MM.1S (cell line): ENCODE measurements at regions not wholly inside any gene's neighbourhood (a gene's known extent, or its start where the extent isn't known, plus 50 kb on each side); places are given as distances from the start of the nearest gene placed in this dataset.

Experiments
- CTCF ChIP-seq: fragments of 300-600 bp; sonication (generic); IDR thresholded peaks from 2 replicates; pipeline ENCODE4 v1.5.1; 2016; ENCODE audit warnings: antibody characterized with exemption, low read length, mixed read lengths
- EZH2 ChIP-seq: fragments of 300-600 bp; sonication (generic); optimal IDR thresholded peaks from 2 replicates; pipeline ENCODE3; 2017; ENCODE audit warnings: low read depth, mild to moderate bottlenecking, antibody characterized with exemption, low read length, mixed read lengths
- EZH2phosphoT487 ChIP-seq: fragments of 300-600 bp; sonication (generic); IDR thresholded peaks from 2 replicates; pipeline ENCODE4 v1.6.1; 2018; ENCODE audit warnings: antibody characterized with exemption, low read length

DNA sequence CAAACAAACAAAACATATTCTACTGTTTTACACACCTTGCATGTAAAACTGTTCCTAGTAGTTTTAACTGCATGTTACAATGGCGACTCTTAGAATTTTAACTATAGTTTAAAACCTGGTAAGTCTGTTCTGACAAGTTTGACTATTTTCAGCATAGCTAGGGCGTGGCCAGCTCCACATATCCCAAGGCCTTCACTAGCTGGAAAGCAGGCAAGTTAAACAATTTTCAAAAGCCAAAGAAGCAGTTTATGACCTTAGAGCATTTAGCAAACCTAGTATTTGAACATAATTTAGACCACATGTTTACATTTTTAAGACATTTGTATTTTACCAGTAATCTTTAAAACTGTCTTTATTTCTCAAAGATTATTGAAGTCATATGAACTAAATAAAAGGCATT, 402.8 kb upstream of the SYT4 start:
- TF ChIP-seq CTCF (no peak), EZH2 (no peak), EZH2phosphoT487 (no peak)
